ENCODE measurements at regions not wholly inside any gene's neighbourhood (a gene's known extent, or its start where the extent isn't known, plus 50 kb on each side); places are given as distances from the start of the nearest gene placed in this dataset.

- TF ChIP-seq, protein P1, sequence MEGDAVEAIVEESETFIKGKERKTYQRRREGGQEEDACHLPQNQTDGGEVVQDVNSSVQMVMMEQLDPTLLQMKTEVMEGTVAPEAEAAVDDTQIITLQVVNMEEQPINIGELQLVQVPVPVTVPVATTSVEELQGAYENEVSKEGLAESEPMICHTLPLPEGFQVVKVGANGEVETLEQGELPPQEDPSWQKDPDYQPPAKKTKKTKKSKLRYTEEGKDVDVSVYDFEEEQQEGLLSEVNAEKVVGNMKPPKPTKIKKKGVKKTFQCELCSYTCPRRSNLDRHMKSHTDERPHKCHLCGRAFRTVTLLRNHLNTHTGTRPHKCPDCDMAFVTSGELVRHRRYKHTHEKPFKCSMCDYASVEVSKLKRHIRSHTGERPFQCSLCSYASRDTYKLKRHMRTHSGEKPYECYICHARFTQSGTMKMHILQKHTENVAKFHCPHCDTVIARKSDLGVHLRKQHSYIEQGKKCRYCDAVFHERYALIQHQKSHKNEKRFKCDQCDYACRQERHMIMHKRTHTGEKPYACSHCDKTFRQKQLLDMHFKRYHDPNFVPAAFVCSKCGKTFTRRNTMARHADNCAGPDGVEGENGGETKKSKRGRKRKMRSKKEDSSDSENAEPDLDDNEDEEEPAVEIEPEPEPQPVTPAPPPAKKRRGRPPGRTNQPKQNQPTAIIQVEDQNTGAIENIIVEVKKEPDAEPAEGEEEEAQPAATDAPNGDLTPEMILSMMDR (IDR thresholded peaks at IDR 0.05), result no peak
- no peak for TF ChIP-seq POLR2A (IDR thresholded peaks at IDR 0.05)
Measured at GRCh38 chr4:38241541-38241940, 281.3 kb downstream of the PTTG2 start.
